PC-3 (cell line): ENCODE measurements at regions not wholly inside any gene's neighbourhood (a gene's known extent, or its start where the extent isn't known, plus 50 kb on each side); places are given as distances from the start of the nearest gene placed in this dataset.

Experiments
- CTCF ChIP-seq: fragments of 300-600 bp; sonication (generic); conservative IDR thresholded peaks from 2 replicates; pipeline ENCODE4 v1.5.1; 2017; ENCODE audit warnings: antibody characterized with exemption, low read depth, mild to moderate bottlenecking, low read length
- EZH2 ChIP-seq: fragments of 300-600 bp; sonication (generic); IDR thresholded peaks from one replicate; pipeline ENCODE4 v1.6.1; 2017; ENCODE audit warnings: antibody characterized with exemption, mild to moderate bottlenecking, low read length; ENCODE audit not compliant: unreplicated experiment
- EZH2phosphoT487 ChIP-seq: fragments of 300-600 bp; sonication (generic); IDR thresholded peaks from 2 replicates; pipeline ENCODE4 v1.6.1; 2018; ENCODE audit warnings: mild to moderate bottlenecking, antibody characterized with exemption, low read length, borderline replicate concordance

DNA sequence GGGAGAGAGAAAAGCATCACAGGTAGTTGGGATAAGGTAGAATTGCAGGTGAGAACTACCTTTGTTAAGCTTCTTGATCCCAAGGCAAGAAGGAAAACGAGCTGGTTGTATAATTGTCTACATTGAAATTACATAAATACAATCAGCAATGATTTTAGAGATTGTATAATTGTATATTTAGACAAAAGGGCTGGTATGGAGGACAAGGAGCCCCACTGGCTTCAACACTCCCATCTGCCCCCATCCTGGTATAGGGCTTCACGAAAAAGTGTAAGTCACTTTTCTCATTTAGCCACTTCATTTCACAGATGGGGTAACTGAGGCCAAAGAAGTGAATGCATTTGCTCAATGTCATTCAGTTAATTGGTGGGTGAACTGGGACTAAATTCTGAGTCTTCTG, 103.3 kb downstream of the MYCN start:
- TF ChIP-seq EZH2 = no peak
- TF ChIP-seq CTCF = no peak
- no peak for TF ChIP-seq EZH2phosphoT487
